IPS-NIHi7 (cell line): ENCODE measurements at regions not wholly inside any gene's neighbourhood (a gene's known extent, or its start where the extent isn't known, plus 50 kb on each side); places are given as distances from the start of the nearest gene placed in this dataset.

Experiments used
- DNase-seq: peaks from one replicate; pipeline ENCODE4 v3.0.0; 2012; ENCODE audit warnings: mixed read lengths; ENCODE audit errors: extremely low spot score

GRCh38 chr6:165753506-165753905, 90.5 kb upstream of the PDE10A start:
- DNase-seq = no peak

- DNase-seq = no peak
These were observed 89.4 kb upstream of the PDE10A start for GRCh38 chr6:165752451-165752850.

- no peak for DNase-seq
These were observed 88.4 kb upstream of the PDE10A start for GRCh38 chr6:165751486-165751885.

DNA sequence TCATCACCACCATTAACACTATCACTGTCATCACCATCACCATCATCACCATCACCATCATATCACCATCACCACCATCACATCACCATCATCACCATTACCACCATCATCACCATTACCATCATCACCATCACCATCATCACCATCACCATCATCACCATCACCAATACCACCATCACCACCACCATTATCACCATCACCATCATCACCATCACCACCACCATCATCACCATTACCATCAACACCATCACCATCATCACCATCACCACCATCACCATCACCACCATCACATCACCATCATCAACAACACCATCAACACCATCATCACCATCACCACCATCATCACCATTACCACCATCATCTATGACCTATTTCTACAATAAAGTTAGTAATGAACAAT, 86.1 kb upstream of the PDE10A start:
- no peak for DNase-seq

DNA sequence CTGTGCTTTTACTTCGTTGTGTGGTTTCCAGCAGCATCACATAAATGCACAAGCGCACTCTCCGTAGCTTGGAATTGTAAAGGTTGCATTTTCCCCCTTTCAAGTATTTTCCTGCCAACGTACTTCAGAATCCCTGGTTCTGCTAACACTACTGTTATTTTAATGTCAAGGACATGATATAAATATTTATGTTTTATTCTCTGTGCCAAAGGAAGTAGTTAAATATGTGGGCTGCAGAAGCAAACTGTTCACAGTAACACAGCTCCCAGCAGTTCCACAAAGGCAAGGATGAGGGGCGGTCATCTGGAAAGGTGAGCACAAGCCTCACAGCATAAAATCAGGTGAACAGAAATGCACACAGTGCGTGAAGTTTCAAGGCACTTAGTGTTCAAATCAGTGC, 85.3 kb upstream of the PDE10A start:
- DNase-seq = no peak

GRCh38 chr6:165747963-165748362, 84.9 kb upstream of the PDE10A start:
- DNase-seq = no peak

DNA sequence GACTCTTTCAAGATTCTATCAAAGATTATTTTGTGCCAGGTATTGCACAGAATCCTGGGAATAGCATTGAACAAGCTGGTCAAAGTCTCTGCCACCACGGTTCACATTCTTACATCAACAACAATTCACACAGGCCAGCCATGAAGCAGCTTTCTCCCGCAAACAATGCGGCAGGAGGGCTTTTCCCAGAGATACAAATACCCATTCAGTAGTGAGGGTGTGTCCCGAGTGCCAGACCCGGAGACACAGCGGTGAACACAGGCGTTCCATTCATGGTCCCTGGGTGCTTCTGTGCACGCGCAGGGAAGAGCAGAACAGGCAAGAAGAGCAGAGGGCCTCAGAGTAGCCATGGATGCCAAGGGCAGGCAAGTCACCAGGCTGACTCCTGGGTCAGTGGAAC, 83.3 kb upstream of the PDE10A start:
- no peak for DNase-seq

- DNase-seq = no peak
These were observed 82.5 kb upstream of the PDE10A start for GRCh38 chr6:165745492-165745891.

DNA sequence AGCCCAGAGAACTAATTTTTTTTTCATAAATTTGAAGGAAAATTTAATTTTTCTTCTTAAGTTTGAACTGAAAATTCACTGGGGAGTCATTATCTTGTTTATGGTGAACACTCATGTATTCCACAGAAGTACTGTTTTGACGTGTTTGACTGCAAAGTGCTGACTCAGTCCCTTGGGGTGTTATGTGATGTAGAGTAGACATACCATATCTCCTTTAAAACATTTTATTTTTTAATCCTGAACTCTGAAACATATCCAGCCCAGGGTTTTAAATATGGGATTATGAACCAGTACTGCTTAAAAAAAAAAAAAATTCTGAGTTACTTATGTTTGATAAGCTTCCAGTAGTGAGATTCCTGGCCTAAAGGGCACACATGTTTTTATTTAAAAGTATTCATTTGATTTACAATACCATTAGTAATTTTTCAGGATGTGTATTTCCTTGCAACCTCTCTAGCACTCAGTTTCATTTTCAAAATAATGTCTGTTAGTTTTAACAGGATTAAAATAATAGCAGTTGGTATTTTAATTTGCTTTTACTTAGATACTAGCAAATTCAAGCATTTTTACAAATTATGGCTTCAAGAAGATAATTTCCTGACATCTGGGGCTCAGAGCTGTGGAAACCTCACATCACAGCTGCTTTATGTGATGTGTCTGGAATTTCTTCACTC, 81.7 kb upstream of the PDE10A start:
- no peak for DNase-seq

- no peak for DNase-seq
These were observed 80.4 kb upstream of the PDE10A start for GRCh38 chr6:165743366-165743898.

DNA sequence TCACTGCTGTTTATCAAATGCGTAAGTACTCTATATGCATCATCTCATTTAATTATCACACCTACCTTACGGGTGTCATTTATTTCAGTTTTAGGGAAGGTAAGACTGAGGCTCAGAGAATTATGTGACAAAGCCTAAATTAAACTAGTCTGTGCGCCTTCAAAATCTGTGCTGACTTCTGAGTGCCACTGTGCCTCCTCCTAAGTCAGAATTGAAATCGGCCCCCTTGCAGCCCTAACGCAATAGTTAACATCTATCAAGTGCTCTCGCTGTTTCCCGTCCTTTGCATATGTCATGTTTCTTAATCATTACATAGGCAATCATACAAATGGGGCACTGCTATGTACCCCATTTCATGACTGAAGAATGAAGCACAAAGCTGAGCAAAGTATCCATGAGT, 79.0 kb upstream of the PDE10A start:
- no peak for DNase-seq

DNA sequence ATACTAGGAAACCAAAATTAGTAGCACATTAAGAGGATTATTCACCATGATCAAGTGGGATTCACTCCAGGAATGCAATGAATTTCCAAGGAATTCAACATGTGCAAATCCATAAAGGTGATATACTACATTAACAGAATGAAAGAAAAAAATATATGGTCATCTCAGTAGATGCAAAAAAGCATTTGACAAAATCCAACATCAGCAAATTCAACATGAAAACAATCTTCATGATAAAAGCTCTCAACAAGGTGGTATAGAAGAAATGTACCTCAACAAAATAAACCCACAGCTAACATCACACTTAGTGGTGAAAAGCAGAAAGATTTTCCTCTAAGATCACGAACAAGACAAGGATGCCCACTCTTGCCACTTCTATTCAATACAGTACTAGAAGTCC, 74.4 kb upstream of the PDE10A start:
- no peak for DNase-seq

- no peak for DNase-seq
These were observed 72.0 kb upstream of the PDE10A start for GRCh38 chr6:165735065-165735464.

GRCh38 chr6:165733489-165733791, 70.4 kb upstream of the PDE10A start:
- no peak for DNase-seq

- DNase-seq = no peak
These were observed 69.9 kb upstream of the PDE10A start for GRCh38 chr6:165732696-165733488.

DNA sequence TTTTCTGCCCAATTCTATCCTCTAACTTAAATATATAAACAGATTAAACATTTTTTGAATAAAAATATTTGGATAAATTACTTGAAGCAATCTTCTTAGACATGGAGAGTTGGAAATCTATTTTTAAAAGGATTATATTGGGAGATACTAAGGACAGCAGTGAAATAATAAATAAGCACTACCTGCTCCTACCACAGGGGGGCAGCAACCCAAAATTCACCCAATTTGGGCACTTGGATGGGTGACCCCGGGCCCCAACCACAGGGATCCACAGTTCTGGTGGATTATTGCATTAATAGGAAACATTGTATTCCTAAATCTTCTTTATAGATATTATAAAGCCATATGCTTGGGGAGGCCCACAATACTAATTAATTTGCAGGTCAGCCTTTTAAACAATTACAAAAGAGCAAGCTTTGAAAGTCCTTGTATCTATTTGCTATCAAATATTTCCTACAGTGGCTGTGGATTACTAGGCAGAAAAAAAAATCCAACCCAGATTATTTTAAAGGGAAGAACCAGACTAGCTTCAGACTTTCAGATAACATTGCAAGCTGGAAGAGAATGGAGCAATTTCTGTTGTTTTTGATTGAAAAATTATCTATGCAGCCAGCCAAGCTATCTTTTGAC, 66.4 kb upstream of the PDE10A start:
- peak; percentile 79 for DNase-seq

GRCh38 chr6:165728216-165728615, 65.2 kb upstream of the PDE10A start:
- no peak for DNase-seq

- DNase-seq = peak; percentile 40
These were observed 63.9 kb upstream of the PDE10A start for GRCh38 chr6:165726965-165727381.

GRCh38 chr6:165726290-165726875, 63.3 kb upstream of the PDE10A start:
- DNase-seq = no peak

DNA sequence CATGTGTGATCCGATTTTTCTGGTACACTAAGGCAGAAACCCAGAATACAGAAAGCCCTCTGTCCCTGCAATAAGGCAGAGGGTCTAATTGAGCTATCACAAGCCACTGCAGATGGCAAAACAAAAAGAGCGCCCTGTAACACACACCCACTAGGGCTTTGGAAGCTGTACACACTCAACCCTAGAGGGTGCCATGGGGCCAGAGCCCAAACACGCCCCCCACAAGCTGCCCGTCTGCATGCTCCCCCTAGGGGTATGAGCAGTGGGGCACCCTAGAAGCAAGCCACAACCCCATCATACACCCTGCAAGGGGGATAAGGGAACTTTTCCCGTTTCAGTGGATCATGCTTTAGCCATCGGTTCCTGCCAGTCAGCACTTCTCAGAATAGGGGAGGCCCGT, 62.2 kb upstream of the PDE10A start:
- DNase-seq = no peak

GRCh38 chr6:165723326-165723725, 60.3 kb upstream of the PDE10A start:
- no peak for DNase-seq

DNA sequence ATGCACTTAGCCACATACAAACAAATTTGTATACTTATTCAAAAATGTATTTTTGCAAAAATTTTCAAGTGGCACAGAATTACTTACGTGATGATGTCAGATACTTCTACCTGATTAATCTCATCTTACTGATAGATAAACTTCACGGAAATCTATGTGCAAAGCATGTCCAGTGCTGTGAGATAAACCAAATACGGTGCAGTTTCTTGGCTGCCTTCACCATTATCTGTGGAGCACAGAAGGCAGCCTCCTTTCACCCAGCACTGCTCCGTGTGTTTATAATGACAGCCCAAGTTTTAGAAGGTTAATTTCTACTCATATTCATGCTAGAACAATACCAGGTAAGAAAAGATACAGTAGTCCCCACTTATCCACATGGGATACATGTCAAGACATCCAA, 59.0 kb upstream of the PDE10A start:
- no peak for DNase-seq

GRCh38 chr6:165721356-165721755, 58.3 kb upstream of the PDE10A start:
- no peak for DNase-seq
